Mucosa of descending colon (tissue), 3 donors: ENCODE measurements at regions not wholly inside any gene's neighbourhood (a gene's known extent, or its start where the extent isn't known, plus 50 kb on each side); places are given as distances from the start of the nearest gene placed in this dataset.

Experiments used
- ATAC-seq: fragments of 200-7000 bp; cut with Tn5 transposase; one replicate; pipeline ENCODE4 v1.9.1; 2020; ENCODE audit warnings: mild to moderate bottlenecking, moderate library complexity
- DNase-seq, 3 donors: peaks; one replicate each; pipeline ENCODE4 v3.0.0-alpha.2; 2020
- H3K36me3 ChIP-seq: fragments of 200-600 bp; one replicate; pipeline ENCODE4 v1.8.0; 2021; ENCODE audit warnings: low read depth, mild to moderate bottlenecking
- H3K4me1 ChIP-seq: fragments of 200-600 bp; one replicate; pipeline ENCODE4 v1.8.0; 2021; ENCODE audit warnings: low read depth, mild to moderate bottlenecking
- H3K4me3 ChIP-seq: fragments of 200-600 bp; one replicate; pipeline ENCODE4 v1.8.0; 2021; ENCODE audit warnings: mild to moderate bottlenecking
- H3K9me3 ChIP-seq: fragments of 200-600 bp; one replicate; pipeline ENCODE4 v1.8.0; 2021; ENCODE audit warnings: mild to moderate bottlenecking
- CTCF ChIP-seq: fragments of 200-600 bp; IDR thresholded peaks from one replicate; pipeline ENCODE4 v1.8.0; 2022; ENCODE audit warnings: antibody characterized with exemption, mild to moderate bottlenecking
- intact Hi-C, 2 donors: fragments of 100-400 bp; cut with DNase I in 1 of 2; cut with micrococcal nuclease in 1 of 2; formaldehyde crosslinking; loops; one replicate each; pipeline versions ENCODE4 v1.11.0 to v1.11.1; 2022; cut with DNase I, micrococcal nuclease
- donor health status: DM: no; HTN: no; CAD: no; lungs with moderate emphysema.
- donor health status: DM: no; HTN: no; CAD: no.
- donor health status: DM: no; HTN: yes; CAD: no.

- no peak for ATAC-seq
- intact Hi-C loops, result no loop called here
- no peak for TF ChIP-seq CTCF
Observed at GRCh38 chr9:119020730-119021333, 348.4 kb downstream of the BRINP1 start.

GRCh38 chr9:119026120-119026519, 343.1 kb downstream of the BRINP1 start:
- no peaks in the 10 kb centered on the region for H3K4me1 ChIP-seq
- peak; percentile 23 for ATAC-seq
- no peak for TF ChIP-seq CTCF
- intact Hi-C loops, result no loop called here
- no peaks in the 10 kb centered on the region for H3K9me3 ChIP-seq
- no peak overlapping the region for H3K4me3 ChIP-seq
- H3K36me3 ChIP-seq, result no peaks in the 10 kb centered on the region
- DNase-seq, result no peak

More at GRCh38 chr9:119020730-119021333, 348.4 kb downstream of the BRINP1 start:
- no peak for DNase-seq
- Histone ChIP-seq H3K9me3 (no peaks in the 10 kb centered on the region), H3K4me3 (no peak overlapping the region), H3K36me3 (no peaks in the 10 kb centered on the region), H3K4me1 (no peaks in the 10 kb centered on the region)

- intact Hi-C loops, result no loop called here
- H3K36me3 ChIP-seq, result no peaks in the 10 kb centered on the region
- DNase-seq, result no peak
- H3K9me3 ChIP-seq, result no peaks in the 10 kb centered on the region
- no peak overlapping the region for H3K4me3 ChIP-seq
- no peak for TF ChIP-seq CTCF
- ATAC-seq, result no peak
- H3K4me1 ChIP-seq, result no peaks in the 10 kb centered on the region
Observed at GRCh38 chr9:119027901-119028699, 341.1 kb downstream of the BRINP1 start.

GRCh38 chr9:119029886-119030285, 339.3 kb downstream of the BRINP1 start:
- no peak overlapping the region for H3K4me3 ChIP-seq
- H3K9me3 ChIP-seq, result no peaks in the 10 kb centered on the region
- ATAC-seq (no peak), DNase-seq (no peak)
- no peaks in the 10 kb centered on the region for H3K36me3 ChIP-seq
- intact Hi-C loops, result no loop called here
- H3K4me1 ChIP-seq, result no peaks in the 10 kb centered on the region
- TF ChIP-seq CTCF, result no peak

GRCh38 chr9:119033596-119033995, 335.6 kb downstream of the BRINP1 start:
- Histone ChIP-seq H3K36me3 (no peaks in the 10 kb centered on the region), H3K4me1 (no peaks in the 10 kb centered on the region), H3K4me3 (no peak overlapping the region), H3K9me3 (no peaks in the 10 kb centered on the region)
- no peak for DNase-seq
- intact Hi-C loops, result no loop called here
- TF ChIP-seq CTCF, result no peak
- ATAC-seq, result no peak
